IgD-negative memory B cell (primary cell): ENCODE measurements at regions not wholly inside any gene's neighbourhood (a gene's known extent, or its start where the extent isn't known, plus 50 kb on each side); places are given as distances from the start of the nearest gene placed in this dataset.

ENCODE experiments used
- H3K27ac Mint-ChIP-seq, 3 donors: one replicate each; pipeline ENCODE4 v1.8.0; 2020 to 2022; ENCODE audit warnings: mild to moderate bottlenecking in 3 of 3, mixed read lengths in 3 of 3, moderate library complexity in 1 of 3
- H3K27me3 Mint-ChIP-seq: one replicate; pipeline ENCODE4 v1.8.0; 2021; ENCODE audit warnings: mixed read lengths
- H3K36me3 Mint-ChIP-seq: one replicate; pipeline ENCODE4 v1.8.0; 2020; ENCODE audit warnings: mild to moderate bottlenecking, mixed read lengths
- H3K4me1 Mint-ChIP-seq, 3 donors: one replicate each; pipeline ENCODE4 v1.8.0; 2020 to 2022; ENCODE audit warnings: mixed read lengths in 3 of 3, mild to moderate bottlenecking in 1 of 3
- H3K4me3 Mint-ChIP-seq, 4 donors: one replicate each; pipeline ENCODE4 v1.8.0; 2020 to 2022; ENCODE audit warnings: mild to moderate bottlenecking in 4 of 4, mixed read lengths in 4 of 4, moderate library complexity in 3 of 4
- H3K9me3 Mint-ChIP-seq, 3 donors: one replicate each; pipeline ENCODE4 v1.8.0; 2020 to 2021; ENCODE audit warnings: mixed read lengths in 3 of 3, mild to moderate bottlenecking in 1 of 3

GRCh38 chr6:156376091-156376490 lies 401.1 kb upstream of the ARID1B start:
- H3K4me1 Mint-ChIP-seq, result peaks cover 6 to 13% (median 11%) of the 10 kb centered on the region in 3 donors
- H3K27ac Mint-ChIP-seq, result no peak overlapping the region
- no peaks in the 10 kb centered on the region for H3K9me3 Mint-ChIP-seq
- H3K4me3 Mint-ChIP-seq, result no peak overlapping the region
- peaks cover 1% of the 10 kb centered on the region for H3K27me3 Mint-ChIP-seq
- no peaks in the 10 kb centered on the region for H3K36me3 Mint-ChIP-seq

DNA sequence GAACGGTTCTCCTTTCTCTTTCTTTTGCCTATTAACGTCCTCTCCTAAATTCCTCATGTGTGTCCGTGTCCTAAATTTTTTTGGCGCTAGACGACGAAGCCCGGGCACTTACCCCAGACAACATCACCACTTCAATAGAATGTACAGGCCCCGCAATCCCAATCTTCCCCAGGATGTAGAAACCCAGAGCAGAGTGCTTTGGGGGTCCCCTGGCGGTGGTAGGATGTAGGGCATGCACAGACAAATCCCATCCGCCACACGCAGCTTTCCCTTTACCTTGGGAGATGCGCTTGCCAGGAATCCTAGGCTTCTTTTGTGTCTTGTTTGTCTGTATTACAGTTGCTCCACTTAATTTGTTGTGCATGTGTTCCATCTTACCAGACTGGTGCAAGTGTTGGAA lies 417.3 kb upstream of the ARID1B start:
- Mint-ChIP-seq H3K27ac (no peak overlapping the region), H3K4me1 (peaks cover 2 to 11% (median 4%) of the 10 kb centered on the region in 3 donors), H3K27me3 (peaks cover 3% of the 10 kb centered on the region), H3K4me3 (no peak overlapping the region), H3K9me3 (peaks cover 5 to 6% (median 5%) of the 10 kb centered on the region in 3 donors), H3K36me3 (peaks cover 21% of the 10 kb centered on the region)

- Mint-ChIP-seq H3K27me3 (peaks cover 19% of the 10 kb centered on the region), H3K9me3 (peaks cover 3 to 5% (median 4%) of the 10 kb centered on the region in 3 donors), H3K4me1 (peaks cover 3% of the 10 kb centered on the region in 3 donors), H3K4me3 (no peak overlapping the region), H3K36me3 (peaks cover 14% of the 10 kb centered on the region), H3K27ac (no peak overlapping the region)
Observed at GRCh38 chr6:156352861-156353260, 424.3 kb upstream of the ARID1B start.

DNA sequence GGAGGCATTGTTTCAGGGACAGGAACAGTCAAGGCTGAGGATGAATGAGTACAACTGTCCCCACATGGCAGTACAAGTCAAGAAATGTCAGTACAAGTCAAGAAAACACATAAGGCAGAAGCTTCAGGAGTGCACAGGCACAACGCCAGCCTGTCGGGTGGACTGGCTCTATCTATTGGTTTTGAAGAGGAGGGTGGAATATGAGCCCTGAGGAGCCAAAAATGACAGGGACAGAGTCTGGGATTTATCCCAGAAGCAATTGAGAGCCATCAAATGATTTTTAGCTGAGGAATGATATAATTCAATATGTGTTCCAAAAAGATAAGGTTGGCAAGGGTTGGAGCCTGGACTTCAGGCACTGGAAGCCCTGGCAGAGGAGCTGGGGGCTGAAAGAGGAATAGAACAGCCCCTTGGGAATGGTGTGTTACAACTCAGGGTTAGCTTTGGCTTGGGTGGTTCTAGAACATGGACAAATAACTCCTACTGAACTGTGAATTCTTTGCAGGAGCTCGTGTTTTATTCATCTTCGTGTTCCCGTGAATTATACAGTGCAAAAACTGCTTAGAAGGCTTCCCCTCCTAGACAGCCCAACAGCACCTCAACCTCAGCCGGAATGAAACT lies 425.7 kb upstream of the ARID1B start:
- H3K4me3 Mint-ChIP-seq, result no peak overlapping the region
- H3K27ac Mint-ChIP-seq, result no peak overlapping the region

DNA sequence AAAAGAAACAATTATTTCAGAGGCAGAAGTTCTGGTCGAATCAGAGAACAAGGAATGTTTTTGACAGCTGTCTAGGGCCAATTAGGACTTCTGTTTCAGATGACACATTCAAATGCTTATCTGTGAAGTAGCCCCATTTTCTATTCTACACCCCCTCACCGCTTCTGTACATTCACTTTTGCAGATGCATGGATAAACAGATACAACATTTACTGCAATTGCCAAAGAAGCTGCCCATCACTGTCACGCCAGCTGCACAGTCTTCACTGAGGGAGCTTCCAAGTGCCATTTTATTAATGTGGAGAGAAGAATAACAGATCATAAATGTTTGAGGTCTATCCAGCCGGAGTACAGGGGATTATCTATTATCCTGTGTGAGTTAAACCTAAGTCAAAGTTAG lies 426.8 kb upstream of the ARID1B start:
- Mint-ChIP-seq H3K4me1 (peaks cover 0 to 3% (median 3%) of the 10 kb centered on the region in 3 donors), H3K9me3 (peaks cover 0 to 4% (median 0%) of the 10 kb centered on the region in 3 donors), H3K36me3 (peaks cover 4% of the 10 kb centered on the region), H3K4me3 (no peak overlapping the region), H3K27ac (no peak overlapping the region), H3K27me3 (peaks cover 18% of the 10 kb centered on the region)

More for the DNA sequence above, 425.7 kb upstream of the ARID1B start:
- H3K4me1 Mint-ChIP-seq, result peaks cover 0 to 3% (median 3%) of the 10 kb centered on the region in 3 donors
- peaks cover 0 to 2% (median 0%) of the 10 kb centered on the region in 3 donors for H3K9me3 Mint-ChIP-seq
- H3K27me3 Mint-ChIP-seq, result peaks cover 18% of the 10 kb centered on the region
- peaks cover 7% of the 10 kb centered on the region for H3K36me3 Mint-ChIP-seq

- Mint-ChIP-seq H3K27me3 (peaks cover 18% of the 10 kb centered on the region), H3K27ac (no peak overlapping the region), H3K4me3 (no peak overlapping the region), H3K4me1 (peaks cover 0 to 3% (median 3%) of the 10 kb centered on the region in 3 donors), H3K36me3 (peaks cover 4% of the 10 kb centered on the region), H3K9me3 (peaks cover 0 to 4% (median 0%) of the 10 kb centered on the region in 3 donors)
Observed at GRCh38 chr6:156348849-156349248, 428.3 kb upstream of the ARID1B start.

GRCh38 chr6:156348424-156348823 lies 428.8 kb upstream of the ARID1B start:
- peaks cover 0 to 3% (median 3%) of the 10 kb centered on the region in 3 donors for H3K4me1 Mint-ChIP-seq
- peaks cover 4% of the 10 kb centered on the region for H3K36me3 Mint-ChIP-seq
- H3K27ac Mint-ChIP-seq, result no peak overlapping the region
- peak overlapping the region in 1 of 4 donors; percentile 23 for H3K4me3 Mint-ChIP-seq
- peaks cover 0 to 4% (median 0%) of the 10 kb centered on the region in 3 donors for H3K9me3 Mint-ChIP-seq
- peaks cover 18% of the 10 kb centered on the region for H3K27me3 Mint-ChIP-seq

DNA sequence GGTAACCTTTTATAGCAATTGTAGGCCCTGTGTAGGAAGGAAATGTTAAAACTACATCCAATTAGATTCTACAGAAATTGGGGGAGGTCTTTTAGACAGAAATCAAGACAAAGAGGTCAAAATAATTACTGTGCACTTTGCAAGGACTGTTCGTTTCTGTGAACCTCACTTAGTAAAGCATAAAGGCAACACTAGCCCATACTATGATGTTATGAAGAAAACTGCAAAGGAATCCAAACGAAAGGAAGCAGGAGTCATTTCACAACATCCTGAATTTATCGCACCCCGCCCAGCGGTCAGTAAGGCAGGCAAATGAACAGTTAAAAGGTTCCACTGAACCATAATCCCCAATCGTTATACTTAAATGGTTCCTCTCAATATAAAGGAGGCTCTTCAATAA lies 429.5 kb upstream of the ARID1B start:
- Mint-ChIP-seq H3K36me3 (peaks cover 4% of the 10 kb centered on the region), H3K4me3 (peak overlapping the region in 2 of 4 donors; percentile 23), H3K4me1 (peaks cover 0 to 3% (median 3%) of the 10 kb centered on the region in 3 donors), H3K27ac (no peak overlapping the region), H3K27me3 (peaks cover 17% of the 10 kb centered on the region), H3K9me3 (peaks cover 0 to 4% (median 0%) of the 10 kb centered on the region in 3 donors)

DNA sequence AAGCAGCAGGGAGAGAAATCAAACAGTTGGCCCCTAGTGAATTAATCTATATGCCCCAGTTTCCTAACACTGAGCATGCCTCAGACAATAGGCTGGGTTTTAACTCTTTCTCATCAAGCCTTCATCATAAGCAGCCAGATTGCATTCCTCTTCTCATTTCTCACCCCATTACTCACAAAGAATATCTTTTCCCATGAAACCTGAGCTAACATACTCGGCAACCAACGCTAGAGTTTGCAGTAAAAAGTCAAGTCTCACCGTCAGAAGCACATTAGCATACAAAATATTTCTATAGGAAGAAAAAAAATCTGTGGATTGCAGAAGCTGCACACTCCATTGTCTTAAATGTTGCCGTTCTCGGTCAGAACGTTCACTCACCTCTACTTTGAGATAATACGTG lies 429.9 kb upstream of the ARID1B start:
- H3K27me3 Mint-ChIP-seq, result peaks cover 14% of the 10 kb centered on the region
- peak overlapping the region in 1 of 3 donors; percentile 5 for H3K27ac Mint-ChIP-seq
- peaks cover 4% of the 10 kb centered on the region for H3K36me3 Mint-ChIP-seq
- peaks cover 0 to 4% (median 0%) of the 10 kb centered on the region in 3 donors for H3K9me3 Mint-ChIP-seq
- H3K4me1 Mint-ChIP-seq, result peaks cover 0 to 3% (median 3%) of the 10 kb centered on the region in 3 donors
- peak overlapping the region in 1 of 4 donors; percentile 15 for H3K4me3 Mint-ChIP-seq

GRCh38 chr6:156345700-156346099 lies 431.5 kb upstream of the ARID1B start:
- peaks cover 0 to 2% (median 0%) of the 10 kb centered on the region in 3 donors for H3K9me3 Mint-ChIP-seq
- H3K36me3 Mint-ChIP-seq, result peaks cover 2% of the 10 kb centered on the region
- no peak overlapping the region for H3K4me3 Mint-ChIP-seq
- H3K27me3 Mint-ChIP-seq, result peaks cover 9% of the 10 kb centered on the region
- peaks cover 0 to 3% (median 2%) of the 10 kb centered on the region in 3 donors for H3K4me1 Mint-ChIP-seq
- H3K27ac Mint-ChIP-seq, result no peak overlapping the region

DNA sequence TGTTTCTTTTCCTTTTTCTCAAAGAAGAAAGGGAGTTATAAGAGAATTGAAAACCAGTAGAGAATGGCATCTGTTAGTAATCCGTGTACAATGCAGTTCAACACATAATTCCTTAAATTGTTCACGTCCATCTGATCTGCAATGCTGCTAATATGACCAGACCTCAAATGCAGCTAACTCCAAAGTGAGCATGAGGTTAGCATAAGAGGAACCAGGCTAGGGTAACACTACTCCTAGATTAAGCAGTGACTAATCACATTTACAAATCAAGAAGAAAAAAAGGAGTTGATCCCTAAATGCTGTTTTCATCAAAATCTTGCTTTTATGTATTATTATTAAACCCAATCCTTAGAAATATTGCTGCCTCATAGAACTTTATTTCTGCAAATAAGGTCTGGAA lies 432.7 kb upstream of the ARID1B start:
- Mint-ChIP-seq H3K9me3 (peaks cover 0 to 2% (median 0%) of the 10 kb centered on the region in 3 donors), H3K27me3 (peaks cover 9% of the 10 kb centered on the region), H3K4me1 (peaks cover 0 to 3% (median 2%) of the 10 kb centered on the region in 3 donors), H3K4me3 (no peak overlapping the region), H3K27ac (no peak overlapping the region), H3K36me3 (peaks cover 2% of the 10 kb centered on the region)

GRCh38 chr6:156337801-156338200 lies 439.4 kb upstream of the ARID1B start:
- no peak overlapping the region for H3K4me3 Mint-ChIP-seq
- H3K36me3 Mint-ChIP-seq, result peaks cover 9% of the 10 kb centered on the region
- H3K9me3 Mint-ChIP-seq, result peaks cover 4 to 9% (median 6%) of the 10 kb centered on the region in 3 donors
- peaks cover 0 to 4% (median 2%) of the 10 kb centered on the region in 3 donors for H3K4me1 Mint-ChIP-seq
- H3K27ac Mint-ChIP-seq, result peak overlapping the region in 1 of 3 donors; percentile 86
- peaks cover 4% of the 10 kb centered on the region for H3K27me3 Mint-ChIP-seq

DNA sequence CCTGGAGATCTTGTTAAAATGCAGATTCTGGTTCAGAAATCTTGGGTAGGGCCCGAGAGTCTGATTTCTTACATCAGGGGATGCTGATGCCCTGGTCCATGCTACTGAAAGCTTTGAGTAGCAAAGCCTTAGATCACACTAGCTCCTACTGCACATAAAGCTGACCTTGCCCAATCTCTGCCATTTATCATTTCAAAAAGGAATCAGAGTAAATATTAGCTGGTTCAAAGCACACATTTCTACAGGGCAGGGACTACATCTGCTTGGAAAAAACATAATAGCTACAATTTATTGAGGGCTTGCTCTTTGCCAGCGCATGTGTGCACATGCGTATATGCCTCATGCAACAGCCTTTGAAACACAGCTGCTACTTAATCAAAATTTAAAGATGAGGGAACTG lies 440.4 kb upstream of the ARID1B start:
- Mint-ChIP-seq H3K27me3 (peaks cover 5% of the 10 kb centered on the region), H3K36me3 (peaks cover 10% of the 10 kb centered on the region)

DNA sequence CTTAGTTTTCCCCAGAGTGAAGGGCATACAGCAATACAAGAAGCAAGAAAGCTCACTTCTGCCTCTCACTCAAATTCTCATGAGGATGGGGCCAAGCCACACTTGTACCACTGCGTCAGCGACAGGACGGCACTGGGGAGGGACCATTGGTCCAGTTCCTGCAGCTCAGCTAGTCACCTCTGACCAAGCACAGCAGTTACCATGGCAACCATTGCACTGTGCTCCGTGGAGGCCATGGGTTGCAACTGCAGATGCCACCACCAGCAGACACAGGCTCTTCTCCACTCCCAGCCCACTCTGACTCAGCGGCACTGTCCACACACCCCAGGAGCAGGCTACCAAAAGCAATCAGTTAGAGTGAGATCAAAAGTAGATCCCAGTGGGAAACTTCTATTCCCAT lies 441.1 kb upstream of the ARID1B start:
- Mint-ChIP-seq H3K4me1 (peaks cover 0 to 4% (median 2%) of the 10 kb centered on the region in 3 donors), H3K4me3 (no peak overlapping the region), H3K9me3 (peaks cover 9 to 12% (median 12%) of the 10 kb centered on the region in 3 donors), H3K27ac (no peak overlapping the region), H3K36me3 (peaks cover 12% of the 10 kb centered on the region), H3K27me3 (peaks cover 2% of the 10 kb centered on the region)

More for the DNA sequence above, 440.4 kb upstream of the ARID1B start:
- peaks cover 0 to 4% (median 2%) of the 10 kb centered on the region in 3 donors for H3K4me1 Mint-ChIP-seq
- no peak overlapping the region for H3K4me3 Mint-ChIP-seq
- H3K9me3 Mint-ChIP-seq, result peaks cover 7 to 9% (median 8%) of the 10 kb centered on the region in 3 donors
- no peak overlapping the region for H3K27ac Mint-ChIP-seq

DNA sequence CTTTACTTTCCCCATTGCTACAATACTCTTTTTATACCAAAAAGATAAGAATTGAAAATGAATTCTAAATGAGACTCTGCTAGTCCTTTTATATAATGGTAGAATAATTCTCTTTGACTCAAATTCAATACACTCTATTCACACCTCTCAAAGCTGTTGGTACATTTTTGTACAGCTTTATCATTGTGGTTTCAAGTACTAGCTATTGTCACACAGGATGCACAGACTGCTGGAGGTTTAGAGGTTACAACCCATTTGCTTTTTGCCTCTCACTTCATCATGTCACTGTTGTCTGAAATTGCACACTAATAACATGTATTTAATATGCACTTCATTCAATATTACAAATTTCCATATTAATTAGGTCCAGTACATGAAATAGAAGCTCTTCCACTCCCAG lies 442.2 kb upstream of the ARID1B start:
- H3K9me3 Mint-ChIP-seq, result peaks cover 9 to 15% (median 12%) of the 10 kb centered on the region in 3 donors
- H3K4me3 Mint-ChIP-seq, result no peak overlapping the region
- peaks cover 2% of the 10 kb centered on the region for H3K27me3 Mint-ChIP-seq
- H3K36me3 Mint-ChIP-seq, result peaks cover 12% of the 10 kb centered on the region
- peaks cover 0 to 4% (median 2%) of the 10 kb centered on the region in 3 donors for H3K4me1 Mint-ChIP-seq
- H3K27ac Mint-ChIP-seq, result no peak overlapping the region

DNA sequence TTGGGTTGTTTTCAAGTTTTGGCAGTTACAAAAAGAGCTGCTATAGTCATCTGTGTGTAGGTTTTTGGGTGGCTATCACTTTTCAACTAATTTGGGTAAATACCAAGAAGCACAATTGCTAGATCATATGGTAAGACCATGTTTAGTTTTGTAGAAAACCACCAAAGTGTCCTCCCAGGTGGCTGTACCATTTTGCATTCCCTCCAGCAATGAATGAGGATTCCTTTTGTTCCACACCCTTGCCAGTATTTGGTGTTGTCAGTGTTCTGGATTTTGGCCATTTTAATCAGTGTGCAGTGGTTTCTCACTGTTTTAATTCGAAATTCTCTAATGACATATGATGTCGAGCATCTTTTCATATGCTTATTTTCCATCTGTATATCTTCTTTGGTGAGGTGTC lies 457.5 kb upstream of the ARID1B start:
- peaks cover 7% of the 10 kb centered on the region for H3K36me3 Mint-ChIP-seq
- H3K27me3 Mint-ChIP-seq, result no peaks in the 10 kb centered on the region
- no peak overlapping the region for H3K4me3 Mint-ChIP-seq
- no peak overlapping the region for H3K27ac Mint-ChIP-seq
- peaks cover 0 to 1% (median 0%) of the 10 kb centered on the region in 3 donors for H3K4me1 Mint-ChIP-seq
- peaks cover 3 to 15% (median 7%) of the 10 kb centered on the region in 3 donors for H3K9me3 Mint-ChIP-seq
